CD4-positive, alpha-beta T cell treated with Interleukin-4 for 1 hour (primary cell): ENCODE measurements at regions not wholly inside any gene's neighbourhood (a gene's known extent, or its start where the extent isn't known, plus 50 kb on each side); places are given as distances from the start of the nearest gene placed in this dataset.
"Not testable (repeated sequence)": the region's sequence is repeated elsewhere in the genome, so short reads cannot be mapped to it uniquely, and the experiment has no call there.

Experiments used
- DNase-seq, 2 donors: peaks; one replicate each; pipeline ENCODE4 v3.0.0-alpha.2; 2020 to 2022

GRCh38 chr15:56808160-56808559 is 74.9 kb upstream of the ZNF280D start:
- DNase-seq: no peak

GRCh38 chr15:56806148-56806536 is 72.8 kb upstream of the ZNF280D start:
- DNase-seq: no peak

GRCh38 chr15:56805466-56806147 is 72.3 kb upstream of the ZNF280D start:
- no peak for DNase-seq

GRCh38 chr15:56804938-56805337 is 71.6 kb upstream of the ZNF280D start:
- no peak for DNase-seq

- DNase-seq: no peak
Measured at GRCh38 chr15:56804279-56804678, 71.0 kb upstream of the ZNF280D start.

- DNase-seq: no peak
Measured at GRCh38 chr15:56802161-56802560, 68.9 kb upstream of the ZNF280D start.

- DNase-seq: no peak
Measured at GRCh38 chr15:56798639-56799038, 65.3 kb upstream of the ZNF280D start.

GRCh38 chr15:56797720-56798275 is 64.5 kb upstream of the ZNF280D start:
- DNase-seq: no peak

GRCh38 chr15:56795502-56795901 is 62.2 kb upstream of the ZNF280D start:
- DNase-seq: no peak

- no peak for DNase-seq
Measured at GRCh38 chr15:56794553-56795329, 61.4 kb upstream of the ZNF280D start.

GRCh38 chr15:56794165-56794552 is 60.9 kb upstream of the ZNF280D start:
- no peak for DNase-seq

- DNase-seq: no peak
Measured at GRCh38 chr15:56792211-56792610, 58.9 kb upstream of the ZNF280D start.

GRCh38 chr15:56791521-56791920 is 58.2 kb upstream of the ZNF280D start:
- DNase-seq: not testable (repeated sequence)

- DNase-seq: no peak
Measured at GRCh38 chr15:56788359-56788758, 55.0 kb upstream of the ZNF280D start.

GRCh38 chr15:56786966-56787365 is 53.7 kb upstream of the ZNF280D start:
- DNase-seq: no peak

- no peak for DNase-seq
Measured at GRCh38 chr15:56783857-56784661, 50.8 kb upstream of the ZNF280D start.

- DNase-seq: no peak
Measured at GRCh38 chr15:56783156-56783856, 50.0 kb upstream of the ZNF280D start.
